NCI-H187 treated with DMSO at 0.1 percent for 48 hours (cell line): ENCODE measurements at regions not wholly inside any gene's neighbourhood (a gene's known extent, or its start where the extent isn't known, plus 50 kb on each side); places are given as distances from the start of the nearest gene placed in this dataset.

ENCODE experiments used
- DNase-seq: peaks from one replicate; lab custom pipeline; 2025; lab: John Stamatoyannopoulos, UW

- no peak for DNase-seq
These were observed 185.5 kb downstream of the SCP2D1 start for GRCh38 chr20:18999086-18999485.

- DNase-seq: no peak
These were observed 186.5 kb downstream of the SCP2D1 start for GRCh38 chr20:19000078-19000477.

- DNase-seq: no peak
These were observed 187.6 kb downstream of the SCP2D1 start for GRCh38 chr20:19001177-19001576.

- no peak for DNase-seq
These were observed 190.1 kb downstream of the SCP2D1 start for GRCh38 chr20:19003366-19004336.

GRCh38 chr20:19004975-19005374 lies 191.4 kb downstream of the SCP2D1 start:
- no peak for DNase-seq

- DNase-seq: no peak
These were observed 194.9 kb downstream of the SCP2D1 start for GRCh38 chr20:19008497-19008896.

- DNase-seq: no peak
These were observed 195.6 kb downstream of the SCP2D1 start for GRCh38 chr20:19009081-19009688.

GRCh38 chr20:19012676-19013075 lies 199.1 kb downstream of the SCP2D1 start:
- no peak for DNase-seq

GRCh38 chr20:19013907-19014306 lies 198.5 kb upstream of the SLC24A3 start:
- no peak for DNase-seq

- no peak for DNase-seq
These were observed 196.9 kb upstream of the SLC24A3 start for GRCh38 chr20:19015351-19016139.

- DNase-seq: no peak
These were observed 196.3 kb upstream of the SLC24A3 start for GRCh38 chr20:19016140-19016497.

GRCh38 chr20:19017104-19017690 lies 195.2 kb upstream of the SLC24A3 start:
- DNase-seq: no peak

GRCh38 chr20:19018881-19019280 lies 193.6 kb upstream of the SLC24A3 start:
- no peak for DNase-seq

GRCh38 chr20:19019734-19020364 lies 192.6 kb upstream of the SLC24A3 start:
- no peak for DNase-seq

GRCh38 chr20:19021406-19022117 lies 190.9 kb upstream of the SLC24A3 start:
- no peak for DNase-seq

- no peak for DNase-seq
These were observed 190.3 kb upstream of the SLC24A3 start for GRCh38 chr20:19022118-19022575.

- DNase-seq: no peak
These were observed 189.5 kb upstream of the SLC24A3 start for GRCh38 chr20:19022791-19023448.

- DNase-seq: no peak
These were observed 188.0 kb upstream of the SLC24A3 start for GRCh38 chr20:19024296-19025035.

GRCh38 chr20:19025430-19026120 lies 186.9 kb upstream of the SLC24A3 start:
- DNase-seq: no peak
